ENCODE measurements at regions not wholly inside any gene's neighbourhood (a gene's known extent, or its start where the extent isn't known, plus 50 kb on each side); places are given as distances from the start of the nearest gene placed in this dataset.

GRCh38 chrX:42054256-42054655, 130.9 kb upstream of the CASK start:
- POLR2A ChIA-PET (ENCODE audit: low non-redundant PET): no interaction called here
- no TSS peak for BruUV-seq (replicated peaks)
- Histone ChIP-seq H3K4me1 (ENCODE audit: insufficient read depth, low read length, poor library complexity, severe bottlenecking) (no peaks in the 10 kb centered on the region), H3K4me3 (ENCODE audit: low read depth, low read length, poor library complexity, severe bottlenecking) (no peak overlapping the region), H3K9me3 (ENCODE audit: low read depth, low read length, poor library complexity, severe bottlenecking) (no peaks in the 10 kb centered on the region), H3K27me3 (replicated peaks; ENCODE audit: insufficient read depth, low read depth, low read length, poor library complexity) (no peaks in the 10 kb centered on the region), H3K36me3 (ENCODE audit: insufficient read depth, low read length, poor library complexity, severe bottlenecking) (no peaks in the 10 kb centered on the region), H3K27ac (ENCODE audit: low read depth, low read length, poor library complexity, severe bottlenecking) (no peak overlapping the region)
- intact Hi-C loops (cut with micrococcal nuclease; ENCODE audit: unreplicated experiment): no loop called here
- TF ChIP-seq CTCF (conservative IDR thresholded peaks at IDR 0.05; ENCODE audit: low read depth, low read length): no peak
- no peak for DNase-seq (ENCODE audit: low spot score)
- CTCF ChIA-PET: no interaction called here

- H3K4me1 ChIP-seq (ENCODE audit: insufficient read depth, low read length, poor library complexity, severe bottlenecking): no peaks in the 10 kb centered on the region
- intact Hi-C loops (cut with micrococcal nuclease; ENCODE audit: unreplicated experiment): no loop called here
- POLR2A ChIA-PET (ENCODE audit: low non-redundant PET): no interaction called here
- H3K36me3 ChIP-seq (ENCODE audit: insufficient read depth, low read length, poor library complexity, severe bottlenecking): no peaks in the 10 kb centered on the region
- CTCF ChIA-PET: no interaction called here
- DNase-seq (ENCODE audit: low spot score): no peak
- no peak overlapping the region for H3K27ac ChIP-seq (ENCODE audit: low read depth, low read length, poor library complexity, severe bottlenecking)
- no peak overlapping the region for H3K4me3 ChIP-seq (ENCODE audit: low read depth, low read length, poor library complexity, severe bottlenecking)
- BruUV-seq (replicated peaks): no TSS peak
- TF ChIP-seq EZH2 (IDR thresholded peaks at IDR 0.05; ENCODE audit: borderline replicate concordance, low read depth, low read length, poor library complexity, severe bottlenecking) (no peak), CTCF (conservative IDR thresholded peaks at IDR 0.05; ENCODE audit: low read depth, low read length) (no peak)
- no peaks in the 10 kb centered on the region for H3K27me3 ChIP-seq (replicated peaks; ENCODE audit: insufficient read depth, low read depth, low read length, poor library complexity)
- H3K9me3 ChIP-seq (ENCODE audit: low read depth, low read length, poor library complexity, severe bottlenecking): no peaks in the 10 kb centered on the region
Observed at GRCh38 chrX:42050345-42050744, 127.0 kb upstream of the CASK start.

GRCh38 chrX:42047886-42048285, 124.5 kb upstream of the CASK start:
- no peaks in the 10 kb centered on the region for H3K27me3 ChIP-seq (replicated peaks; ENCODE audit: insufficient read depth, low read depth, low read length, poor library complexity)
- intact Hi-C loops (cut with micrococcal nuclease; ENCODE audit: unreplicated experiment): no loop called here
- POLR2A ChIA-PET (ENCODE audit: low non-redundant PET): no interaction called here
- TF ChIP-seq CTCF (conservative IDR thresholded peaks at IDR 0.05; ENCODE audit: low read depth, low read length): no peak
- TF ChIP-seq EZH2 (IDR thresholded peaks at IDR 0.05; ENCODE audit: borderline replicate concordance, low read depth, low read length, poor library complexity, severe bottlenecking): no peak
- no peaks in the 10 kb centered on the region for H3K36me3 ChIP-seq (ENCODE audit: insufficient read depth, low read length, poor library complexity, severe bottlenecking)
- DNase-seq (ENCODE audit: low spot score): no peak
- H3K4me1 ChIP-seq (ENCODE audit: insufficient read depth, low read length, poor library complexity, severe bottlenecking): no peaks in the 10 kb centered on the region
- CTCF ChIA-PET: no interaction called here
- BruUV-seq (replicated peaks): no TSS peak
- no peaks in the 10 kb centered on the region for H3K9me3 ChIP-seq (ENCODE audit: low read depth, low read length, poor library complexity, severe bottlenecking)
- H3K27ac ChIP-seq (ENCODE audit: low read depth, low read length, poor library complexity, severe bottlenecking): no peak overlapping the region
- H3K4me3 ChIP-seq (ENCODE audit: low read depth, low read length, poor library complexity, severe bottlenecking): no peak overlapping the region

All from A673 (cell line).